ENCODE measurements at regions not wholly inside any gene's neighbourhood (a gene's known extent, or its start where the extent isn't known, plus 50 kb on each side); places are given as distances from the start of the nearest gene placed in this dataset.

DNA sequence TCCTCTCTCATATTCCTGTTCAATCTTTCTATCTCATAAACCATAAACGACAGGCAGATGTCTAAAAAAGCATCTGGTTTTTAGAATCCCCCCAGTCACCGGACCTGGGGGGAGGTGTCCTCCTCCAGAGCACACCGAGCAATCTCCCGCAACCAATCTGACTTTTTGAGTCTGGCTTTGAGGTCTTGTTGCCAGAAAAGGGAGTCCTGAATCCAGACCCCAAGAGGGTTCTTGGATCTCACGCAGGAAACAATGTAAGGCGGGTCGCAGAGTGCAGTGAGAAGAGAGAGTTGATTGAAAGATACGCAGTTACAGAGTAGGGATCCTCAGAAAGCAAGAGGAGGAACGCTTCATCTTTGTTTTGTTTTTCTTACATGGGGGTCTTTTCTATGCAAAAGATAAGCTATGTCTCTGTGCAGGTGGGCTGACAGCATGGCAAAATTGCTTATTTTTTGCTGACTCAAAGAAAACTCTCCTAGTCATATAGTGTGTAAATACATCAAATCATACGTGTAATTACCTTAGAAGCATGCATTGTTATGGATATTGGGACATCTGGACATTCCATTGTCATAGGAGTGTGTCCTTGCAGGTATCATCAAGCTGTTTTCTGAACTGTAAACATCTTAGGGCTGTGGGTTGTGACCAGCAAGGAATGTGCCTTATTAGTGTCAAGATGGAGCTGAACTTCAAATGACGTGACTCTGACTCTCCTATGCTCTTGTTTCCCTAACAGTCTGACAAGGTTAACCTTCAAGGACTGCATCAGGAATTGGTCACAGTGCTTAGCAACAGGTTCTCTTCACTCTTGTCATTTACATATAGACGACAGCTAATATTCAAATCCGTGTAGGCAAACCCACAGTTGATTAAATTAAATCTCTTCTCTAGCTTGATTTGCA, 159.3 kb upstream of the DAPK1 start:
- Mint-ChIP-seq H3K36me3 (ENCODE audit: low read depth) (no peaks in the 10 kb centered on the region), H3K4me1 (peaks cover 34% of the 10 kb centered on the region), H3K27me3 (ENCODE audit: low read depth) (peaks cover 7% of the 10 kb centered on the region), H3K4me3 (peak overlapping the region; percentile 79 to 86 (median 85)), H3K27ac (peak overlapping the region; percentile 49 to 82 (median 55)), H3K9me3 (peaks cover 5% of the 10 kb centered on the region)
- TF ChIP-seq, protein P1, sequence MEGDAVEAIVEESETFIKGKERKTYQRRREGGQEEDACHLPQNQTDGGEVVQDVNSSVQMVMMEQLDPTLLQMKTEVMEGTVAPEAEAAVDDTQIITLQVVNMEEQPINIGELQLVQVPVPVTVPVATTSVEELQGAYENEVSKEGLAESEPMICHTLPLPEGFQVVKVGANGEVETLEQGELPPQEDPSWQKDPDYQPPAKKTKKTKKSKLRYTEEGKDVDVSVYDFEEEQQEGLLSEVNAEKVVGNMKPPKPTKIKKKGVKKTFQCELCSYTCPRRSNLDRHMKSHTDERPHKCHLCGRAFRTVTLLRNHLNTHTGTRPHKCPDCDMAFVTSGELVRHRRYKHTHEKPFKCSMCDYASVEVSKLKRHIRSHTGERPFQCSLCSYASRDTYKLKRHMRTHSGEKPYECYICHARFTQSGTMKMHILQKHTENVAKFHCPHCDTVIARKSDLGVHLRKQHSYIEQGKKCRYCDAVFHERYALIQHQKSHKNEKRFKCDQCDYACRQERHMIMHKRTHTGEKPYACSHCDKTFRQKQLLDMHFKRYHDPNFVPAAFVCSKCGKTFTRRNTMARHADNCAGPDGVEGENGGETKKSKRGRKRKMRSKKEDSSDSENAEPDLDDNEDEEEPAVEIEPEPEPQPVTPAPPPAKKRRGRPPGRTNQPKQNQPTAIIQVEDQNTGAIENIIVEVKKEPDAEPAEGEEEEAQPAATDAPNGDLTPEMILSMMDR (IDR thresholded peaks at IDR 0.05; ENCODE audit: unreplicated experiment in 3 of 3): no peak

DNA sequence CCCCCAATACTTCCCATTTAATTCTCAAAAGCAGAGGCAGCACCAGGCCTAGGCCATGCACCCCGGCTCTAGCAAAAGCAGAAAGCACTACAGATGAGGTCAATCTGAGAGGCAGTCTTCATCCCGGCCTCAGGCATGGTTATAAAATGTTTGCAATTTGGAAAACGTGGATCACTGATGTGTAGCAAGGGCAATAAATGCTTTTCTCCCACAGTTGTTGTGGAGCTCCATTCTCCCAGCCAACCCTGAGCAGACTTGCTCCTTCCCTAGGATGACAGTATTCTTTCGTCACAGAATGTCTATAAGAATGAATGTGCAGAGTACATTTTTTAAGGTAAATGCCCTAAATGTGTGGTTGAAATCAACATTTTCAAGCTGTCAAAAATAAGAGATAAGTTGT, 157.3 kb upstream of the DAPK1 start:
- H3K9me3 Mint-ChIP-seq: no peaks in the 10 kb centered on the region
- no peak overlapping the region for H3K4me3 Mint-ChIP-seq
- TF ChIP-seq, protein P1 (IDR thresholded peaks at IDR 0.05; ENCODE audit: unreplicated experiment in 3 of 3): no peak
- peak overlapping the region in 2 of 3 experiments; percentile 31 to 85 for H3K27ac Mint-ChIP-seq
- H3K4me1 Mint-ChIP-seq: peaks cover 47% of the 10 kb centered on the region
- no peaks in the 10 kb centered on the region for H3K36me3 Mint-ChIP-seq (ENCODE audit: low read depth)
- peaks cover 10% of the 10 kb centered on the region for H3K27me3 Mint-ChIP-seq (ENCODE audit: low read depth)

DNA sequence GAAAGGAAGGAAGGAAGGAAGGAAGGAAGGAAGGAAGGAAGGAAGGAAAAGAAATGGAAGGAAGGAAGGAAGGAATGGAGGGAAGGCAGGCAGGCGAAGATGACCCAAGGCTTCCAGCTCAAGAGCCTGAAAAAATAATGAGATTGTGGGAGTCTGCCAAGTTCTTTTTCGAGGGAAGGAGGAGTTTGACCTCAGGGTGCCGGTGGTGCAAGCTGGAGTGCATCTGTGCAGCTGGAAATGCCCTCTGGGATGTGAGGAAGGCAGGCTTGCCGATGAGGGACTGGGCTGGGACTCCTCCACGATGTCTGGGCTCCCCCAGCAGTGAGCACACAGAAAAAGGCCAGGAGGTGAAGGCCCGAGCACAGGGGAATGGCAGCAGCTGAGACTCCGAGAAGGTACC, 154.9 kb upstream of the DAPK1 start:
- H3K4me1 Mint-ChIP-seq: peaks cover 48% of the 10 kb centered on the region
- H3K27ac Mint-ChIP-seq: peak overlapping the region in 2 of 3 experiments; percentile 32 to 64
- peaks cover 10% of the 10 kb centered on the region for H3K27me3 Mint-ChIP-seq (ENCODE audit: low read depth)
- H3K36me3 Mint-ChIP-seq (ENCODE audit: low read depth): no peaks in the 10 kb centered on the region
- H3K9me3 Mint-ChIP-seq: no peaks in the 10 kb centered on the region
- TF ChIP-seq, protein P1 (IDR thresholded peaks at IDR 0.05; ENCODE audit: unreplicated experiment in 3 of 3): no peak
- peak overlapping the region in 1 of 3 experiments; percentile 19 for H3K4me3 Mint-ChIP-seq

DNA sequence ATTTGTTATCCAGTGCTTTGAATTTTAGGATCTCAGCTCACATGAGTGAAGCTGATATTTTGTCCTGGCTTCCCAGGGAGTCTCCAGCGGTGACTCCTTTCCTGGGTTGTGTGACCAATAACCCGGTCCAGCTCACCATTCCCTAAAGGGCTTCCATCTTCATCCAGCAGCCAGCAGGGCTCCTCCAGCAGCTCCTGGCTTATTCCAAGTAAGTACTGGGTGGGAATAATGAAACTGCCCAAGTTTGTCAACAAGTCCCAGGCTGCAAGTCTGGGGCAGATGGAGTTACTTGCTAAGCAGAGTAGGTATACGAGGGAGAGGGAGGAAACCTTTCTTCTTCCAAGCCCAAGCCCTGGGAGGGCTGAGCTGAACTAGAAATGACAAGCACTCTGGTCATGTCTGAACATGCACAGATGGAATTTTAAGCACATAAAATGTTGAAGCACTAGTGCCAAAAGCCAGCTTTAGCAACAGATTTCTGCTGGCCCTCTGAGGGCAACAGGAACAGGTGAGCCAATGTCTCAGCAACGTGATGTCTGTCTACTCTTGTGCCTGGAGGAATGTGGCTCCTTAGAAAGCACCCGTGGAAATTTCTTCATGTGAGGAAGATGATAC, 153.7 kb upstream of the DAPK1 start:
- H3K27ac Mint-ChIP-seq: peak overlapping the region; percentile 35 to 64 (median 57)
- TF ChIP-seq, protein P1 (IDR thresholded peaks at IDR 0.05; ENCODE audit: unreplicated experiment in 3 of 3): no peak
- peaks cover 10% of the 10 kb centered on the region for H3K27me3 Mint-ChIP-seq (ENCODE audit: low read depth)
- H3K4me1 Mint-ChIP-seq: peaks cover 37% of the 10 kb centered on the region
- no peak overlapping the region for H3K4me3 Mint-ChIP-seq
- no peaks in the 10 kb centered on the region for H3K36me3 Mint-ChIP-seq (ENCODE audit: low read depth)
- H3K9me3 Mint-ChIP-seq: no peaks in the 10 kb centered on the region

DNA sequence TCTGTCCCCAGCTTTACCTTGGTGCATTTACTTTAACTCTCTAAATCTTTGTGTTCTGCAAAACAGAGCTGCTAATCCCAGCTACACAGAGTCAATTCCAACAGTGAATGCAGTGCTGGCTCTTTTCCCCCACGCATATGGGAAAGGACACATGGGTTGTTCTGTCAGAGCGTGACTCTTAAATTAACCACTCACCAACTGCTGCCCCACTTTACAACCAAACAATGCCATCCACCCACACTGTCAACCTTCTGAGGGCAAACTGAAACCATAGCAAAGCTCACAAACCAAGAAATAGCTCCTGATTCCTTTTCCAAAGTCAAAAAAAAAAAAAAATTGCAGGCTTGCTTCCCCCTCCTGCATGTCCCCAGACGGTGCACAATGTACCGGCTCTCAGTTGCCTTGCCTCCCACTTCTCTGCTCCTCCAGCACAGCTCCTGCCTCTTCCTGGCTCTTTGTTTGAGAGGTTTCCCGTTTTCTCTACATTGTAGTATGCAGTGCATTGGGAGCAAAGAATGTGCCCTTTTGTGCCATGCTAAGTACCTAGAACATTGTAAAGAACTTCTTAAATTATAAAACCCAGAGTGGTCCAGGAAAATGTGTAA, 151.5 kb upstream of the DAPK1 start:
- peak overlapping the region; percentile 40 to 69 (median 48) for H3K27ac Mint-ChIP-seq
- H3K27me3 Mint-ChIP-seq (ENCODE audit: low read depth): peaks cover 6% of the 10 kb centered on the region
- peak overlapping the region in 1 of 3 experiments; percentile 54 for H3K4me3 Mint-ChIP-seq
- H3K36me3 Mint-ChIP-seq (ENCODE audit: low read depth): no peaks in the 10 kb centered on the region
- peaks cover 3% of the 10 kb centered on the region for H3K9me3 Mint-ChIP-seq
- H3K4me1 Mint-ChIP-seq: peaks cover 37% of the 10 kb centered on the region
- TF ChIP-seq, protein P1 (IDR thresholded peaks at IDR 0.05; ENCODE audit: unreplicated experiment in 3 of 3): no peak
